ENCODE measurements at regions not wholly inside any gene's neighbourhood (a gene's known extent, or its start where the extent isn't known, plus 50 kb on each side); places are given as distances from the start of the nearest gene placed in this dataset.

DNA sequence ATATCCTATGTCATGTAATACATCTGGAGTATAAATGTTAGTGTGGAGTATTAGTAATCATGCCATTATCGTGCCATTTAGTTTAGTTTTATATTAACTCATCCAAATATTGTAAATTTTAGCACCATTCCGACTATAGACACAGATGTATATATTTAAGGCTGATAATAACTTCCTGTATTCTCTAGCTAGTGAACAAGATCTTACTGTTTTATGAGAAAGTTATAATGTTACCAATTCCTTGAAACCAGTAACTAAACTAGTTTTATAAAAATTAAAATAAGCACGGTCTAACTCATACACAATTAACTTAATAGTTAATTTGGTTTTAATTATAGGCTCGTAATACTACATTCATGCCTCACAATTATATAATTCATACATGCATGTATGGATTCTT is 808.6 kb downstream of the USP25 start:
- no peak for TF ChIP-seq POLR2AphosphoS5 (IDR thresholded peaks at IDR 0.05)
- no peaks in the 10 kb centered on the region for H3K9me3 ChIP-seq
- H3K36me3 ChIP-seq, result no peaks in the 10 kb centered on the region
- H3K27ac ChIP-seq, result peak overlapping the region; percentile 92
- DNase-seq (ENCODE audit: low spot score in 2 of 2), result no peak
- 41% methylated on average over 4 of the region's 4 CpGs for WGBS
- H3K4me1 ChIP-seq, result peaks cover 20% of the 10 kb centered on the region
- H3K4me3 ChIP-seq, result peak overlapping the region; percentile 54
- H3K27me3 ChIP-seq, result no peaks in the 10 kb centered on the region

- WGBS, result 80% methylated on average over 7 of the region's 7 CpGs
- H3K4me3 ChIP-seq, result peak overlapping the region; percentile 54
- H3K9me3 ChIP-seq, result no peaks in the 10 kb centered on the region
- no peaks in the 10 kb centered on the region for H3K36me3 ChIP-seq
- peaks cover 14% of the 10 kb centered on the region for H3K4me1 ChIP-seq
- H3K27me3 ChIP-seq, result no peaks in the 10 kb centered on the region
- TF ChIP-seq EP300 (IDR thresholded peaks at IDR 0.05) (no peak), CTCF (IDR thresholded peaks at IDR 0.05) (no peak), POLR2AphosphoS5 (IDR thresholded peaks at IDR 0.05) (no peak), POLR2A (IDR thresholded peaks at IDR 0.05) (no peak)
- peak overlapping the region; percentile 11 for H3K27ac ChIP-seq
- DNase-seq (ENCODE audit: low spot score in 2 of 2), result no peak
Observed at GRCh38 chr21:16538936-16539440, 809.2 kb downstream of the USP25 start.

GRCh38 chr21:16540966-16541727 is 811.4 kb downstream of the USP25 start:
- Histone ChIP-seq H3K27ac (no peak overlapping the region), H3K36me3 (no peaks in the 10 kb centered on the region), H3K4me1 (peaks cover 3% of the 10 kb centered on the region), H3K9me3 (no peaks in the 10 kb centered on the region), H3K27me3 (no peaks in the 10 kb centered on the region), H3K4me3 (no peak overlapping the region)
- TF ChIP-seq POLR2AphosphoS5 (IDR thresholded peaks at IDR 0.05) (no peak), POLR2A (IDR thresholded peaks at IDR 0.05) (no peak), CTCF (IDR thresholded peaks at IDR 0.05) (no peak), EP300 (IDR thresholded peaks at IDR 0.05) (no peak)
- 81% methylated on average over 3 of the region's 3 CpGs for WGBS
- no peak for DNase-seq (ENCODE audit: low spot score in 2 of 2)

GRCh38 chr21:16550118-16550517 is 820.3 kb downstream of the USP25 start:
- Histone ChIP-seq H3K9me3 (no peaks in the 10 kb centered on the region), H3K27ac (no peak overlapping the region), H3K4me3 (no peak overlapping the region), H3K4me1 (no peaks in the 10 kb centered on the region), H3K27me3 (no peaks in the 10 kb centered on the region), H3K36me3 (no peaks in the 10 kb centered on the region)
- no peak for DNase-seq (ENCODE audit: low spot score in 2 of 2)
- TF ChIP-seq POLR2AphosphoS5 (IDR thresholded peaks at IDR 0.05) (no peak), EP300 (IDR thresholded peaks at IDR 0.05) (no peak), CTCF (IDR thresholded peaks at IDR 0.05) (no peak), POLR2A (IDR thresholded peaks at IDR 0.05) (no peak)
- 61% methylated on average over 4 of the region's 4 CpGs for WGBS

GRCh38 chr21:16550917-16551741 is 821.3 kb downstream of the USP25 start:
- H3K36me3 ChIP-seq, result no peaks in the 10 kb centered on the region
- no peak for DNase-seq (ENCODE audit: low spot score in 2 of 2)
- H3K4me1 ChIP-seq, result no peaks in the 10 kb centered on the region
- WGBS, result 89% methylated on average over 7 of the region's 7 CpGs
- no peak overlapping the region for H3K4me3 ChIP-seq
- no peak for TF ChIP-seq POLR2A (IDR thresholded peaks at IDR 0.05)
- no peak for TF ChIP-seq POLR2AphosphoS5 (IDR thresholded peaks at IDR 0.05)
- no peak for TF ChIP-seq EP300 (IDR thresholded peaks at IDR 0.05)
- TF ChIP-seq CTCF (IDR thresholded peaks at IDR 0.05), result no peak
- no peaks in the 10 kb centered on the region for H3K9me3 ChIP-seq
- no peak overlapping the region for H3K27ac ChIP-seq
- H3K27me3 ChIP-seq, result no peaks in the 10 kb centered on the region

Measured in suprapubic skin (tissue), 4 donors.